Immature natural killer cell (primary cell): ENCODE measurements at regions not wholly inside any gene's neighbourhood (a gene's known extent, or its start where the extent isn't known, plus 50 kb on each side); places are given as distances from the start of the nearest gene placed in this dataset.
A peak's percentile ranks its signal among the peaks of the same experiment; 100 is the strongest.

Experiments used
- DNase-seq, 3 donors: peaks; one replicate each; pipeline ENCODE4 v3.0.0; 2022; ENCODE audit warnings: mixed read lengths in 1 of 3
- H3K27ac Mint-ChIP-seq, 6 donors: one replicate each; pipeline ENCODE4 v1.8.0; 2020; ENCODE audit warnings: mixed read lengths in 6 of 6, mild to moderate bottlenecking in 5 of 6, inconsistent platforms in 4 of 6, moderate library complexity in 3 of 6
- H3K27me3 Mint-ChIP-seq, 3 donors: one replicate each; pipeline ENCODE4 v1.8.0; 2020 to 2021; ENCODE audit warnings: low read depth in 3 of 3, mild to moderate bottlenecking in 3 of 3, mixed read lengths in 3 of 3, moderate library complexity in 3 of 3, inconsistent platforms in 1 of 3
- H3K36me3 Mint-ChIP-seq, 3 donors: one replicate each; pipeline ENCODE4 v1.8.0; 2020; ENCODE audit warnings: mixed read lengths in 3 of 3, inconsistent platforms in 2 of 3, mild to moderate bottlenecking in 2 of 3
- H3K4me1 Mint-ChIP-seq, 2 donors: one replicate each; pipeline ENCODE4 v1.8.0; 2020; ENCODE audit warnings: inconsistent platforms in 2 of 2, mild to moderate bottlenecking in 2 of 2, mixed read lengths in 2 of 2, moderate library complexity in 1 of 2
- H3K4me3 Mint-ChIP-seq, 5 donors: one replicate each; pipeline ENCODE4 v1.8.0; 2020; ENCODE audit warnings: mild to moderate bottlenecking in 5 of 5, mixed read lengths in 5 of 5, inconsistent platforms in 3 of 5, moderate library complexity in 3 of 5
- H3K9me3 Mint-ChIP-seq, 6 donors: one replicate each; pipeline ENCODE4 v1.8.0; 2020; ENCODE audit warnings: mild to moderate bottlenecking in 6 of 6, mixed read lengths in 6 of 6, inconsistent platforms in 4 of 6, moderate library complexity in 3 of 6

DNA sequence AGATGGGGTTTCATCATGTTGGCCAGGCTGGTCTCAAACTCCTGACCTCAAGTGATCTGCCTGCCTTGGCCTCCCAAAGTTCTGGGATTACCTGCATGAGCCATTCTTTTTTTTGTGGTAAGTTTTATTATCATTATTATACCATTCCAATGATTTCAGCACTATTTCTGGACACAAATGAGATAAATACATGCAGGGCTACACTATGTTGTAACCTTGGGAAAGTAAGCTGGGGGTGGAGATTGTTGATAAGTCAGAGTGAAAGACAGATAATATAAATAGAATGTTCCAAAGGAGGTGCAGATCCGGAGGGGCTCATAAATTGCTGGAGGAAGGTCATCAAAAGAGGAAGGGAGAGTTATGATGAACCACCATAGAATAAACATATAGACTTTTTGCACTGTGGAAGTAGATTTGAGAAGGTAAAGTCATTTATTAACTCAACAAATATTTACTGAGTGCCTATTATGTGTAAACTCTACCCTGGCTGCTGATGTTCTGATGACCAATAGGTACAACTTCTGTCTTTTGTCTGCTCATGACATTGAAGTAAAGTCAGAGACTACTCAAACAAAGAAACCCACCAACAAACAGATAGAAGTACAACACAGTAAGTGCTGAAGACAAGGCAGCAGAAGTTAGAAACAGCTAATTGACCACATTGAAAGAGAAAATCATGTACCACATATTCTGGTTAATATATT is 478.9 kb upstream of the GOLIM4 start:
- peaks cover 0 to 2% (median 1%) of the 10 kb centered on the region in 3 donors for H3K27me3 Mint-ChIP-seq
- peaks cover 0 to 12% (median 1%) of the 10 kb centered on the region in 6 donors for H3K9me3 Mint-ChIP-seq
- H3K4me1 Mint-ChIP-seq = no peaks in the 10 kb centered on the region
- no peak for DNase-seq
- no peaks in the 10 kb centered on the region for H3K36me3 Mint-ChIP-seq
- no peak overlapping the region for H3K4me3 Mint-ChIP-seq
- no peak overlapping the region for H3K27ac Mint-ChIP-seq

DNA sequence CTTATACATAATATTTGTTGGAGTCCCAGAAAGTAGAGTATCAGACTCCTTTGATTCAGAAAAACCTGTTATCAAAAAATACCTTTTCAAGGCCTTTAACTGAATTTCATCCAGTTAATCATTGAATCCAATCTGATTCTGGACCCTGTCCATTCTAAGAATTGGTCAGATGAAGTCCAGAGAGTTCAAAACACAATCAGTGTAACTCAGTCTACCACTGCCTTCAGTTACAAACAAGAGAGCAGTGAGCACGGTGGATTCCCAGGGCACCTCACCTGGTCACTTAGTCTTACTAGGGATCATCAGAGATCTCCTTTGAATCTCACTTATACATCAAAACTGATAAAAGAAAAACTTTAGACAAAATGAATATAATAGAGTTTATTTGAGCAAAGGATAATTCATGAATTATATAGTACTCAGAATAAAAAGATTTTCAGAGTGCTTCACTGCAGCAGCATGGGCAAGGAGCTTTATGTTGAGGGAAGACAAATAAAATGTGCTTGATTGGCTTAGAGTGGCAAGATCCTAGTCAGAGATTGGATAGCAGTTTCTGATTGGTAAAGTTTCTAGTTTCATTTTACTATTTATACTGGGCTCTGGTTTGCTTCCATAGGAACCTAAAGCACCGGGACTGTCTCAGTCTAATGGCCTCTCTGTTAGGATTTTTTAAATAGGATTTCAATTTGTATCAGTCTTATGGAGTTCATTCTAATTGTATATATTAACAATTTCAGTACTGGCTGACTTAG is 474.9 kb upstream of the GOLIM4 start:
- DNase-seq = no peak
- no peaks in the 10 kb centered on the region for H3K36me3 Mint-ChIP-seq
- H3K4me1 Mint-ChIP-seq = no peaks in the 10 kb centered on the region

DNA sequence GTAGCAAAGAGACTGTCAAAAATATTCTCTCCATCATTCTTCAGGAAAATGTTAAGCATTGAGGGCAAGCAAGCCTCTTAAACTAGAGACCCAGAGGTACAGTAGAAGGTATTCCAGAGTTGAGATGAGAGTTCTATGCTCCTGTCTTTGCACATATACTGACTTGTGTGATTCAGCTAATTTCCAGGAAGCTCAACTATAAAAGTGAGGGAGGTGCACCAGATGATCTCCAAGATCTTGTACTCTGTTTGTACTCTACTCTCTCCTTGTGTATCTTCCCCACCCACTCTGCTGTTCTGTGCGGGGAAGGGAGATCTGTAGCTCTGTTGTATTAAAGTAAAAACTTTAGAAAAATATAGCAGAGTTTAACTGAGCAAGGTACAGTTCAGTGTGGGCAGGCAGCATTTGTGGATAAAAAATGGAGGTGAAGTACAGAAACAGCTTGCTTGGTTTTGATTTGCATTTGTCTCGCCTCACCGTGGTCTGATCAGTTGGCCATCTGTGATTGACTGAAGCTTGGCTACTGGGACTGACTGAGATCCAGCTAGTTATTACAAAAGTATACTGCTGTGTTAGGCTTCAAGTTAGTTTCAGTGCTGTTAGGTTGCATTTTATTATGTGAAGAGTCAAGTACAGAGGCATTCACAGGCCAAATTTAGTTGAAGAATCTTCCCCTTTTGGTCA is 463.1 kb upstream of the GOLIM4 start:
- no peak overlapping the region for H3K4me3 Mint-ChIP-seq
- peaks cover 0 to 15% (median under 1%) of the 10 kb centered on the region in 6 donors for H3K9me3 Mint-ChIP-seq
- no peaks in the 10 kb centered on the region for H3K4me1 Mint-ChIP-seq
- H3K27me3 Mint-ChIP-seq = no peaks in the 10 kb centered on the region
- no peaks in the 10 kb centered on the region for H3K36me3 Mint-ChIP-seq
- H3K27ac Mint-ChIP-seq = peak overlapping the region in 1 of 6 donors; percentile 24
- DNase-seq = no peak

More for the DNA sequence above, 474.9 kb upstream of the GOLIM4 start:
- Mint-ChIP-seq H3K9me3 (peaks cover 1 to 16% (median 5%) of the 10 kb centered on the region in 6 donors), H3K27ac (no peak overlapping the region), H3K27me3 (peaks cover 0 to 1% (median 0%) of the 10 kb centered on the region in 3 donors), H3K4me3 (no peak overlapping the region)

DNA sequence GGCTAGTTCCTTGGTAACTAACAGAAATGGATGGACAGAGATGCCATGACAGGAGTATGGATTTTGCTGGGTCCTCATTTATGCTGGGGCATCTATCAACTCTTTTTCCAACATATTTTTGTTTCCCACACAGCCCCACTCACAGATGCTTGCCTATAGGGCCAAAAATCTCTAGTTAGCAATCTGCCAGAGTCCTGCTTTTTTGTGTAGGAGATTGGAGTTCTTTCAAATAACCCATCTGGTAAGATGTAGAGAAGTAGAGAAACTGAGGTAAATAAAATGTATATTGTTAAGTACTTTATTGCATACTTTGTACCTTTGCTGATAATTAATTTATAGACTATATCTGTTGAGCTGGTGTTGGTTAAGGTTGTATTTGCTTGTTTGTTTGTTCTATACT is 456.5 kb upstream of the GOLIM4 start:
- Mint-ChIP-seq H3K4me3 (no peak overlapping the region), H3K4me1 (no peaks in the 10 kb centered on the region), H3K27ac (no peak overlapping the region), H3K27me3 (no peaks in the 10 kb centered on the region), H3K9me3 (peaks cover 0 to 19% (median 2%) of the 10 kb centered on the region in 6 donors), H3K36me3 (no peaks in the 10 kb centered on the region)
- DNase-seq = no peak

DNA sequence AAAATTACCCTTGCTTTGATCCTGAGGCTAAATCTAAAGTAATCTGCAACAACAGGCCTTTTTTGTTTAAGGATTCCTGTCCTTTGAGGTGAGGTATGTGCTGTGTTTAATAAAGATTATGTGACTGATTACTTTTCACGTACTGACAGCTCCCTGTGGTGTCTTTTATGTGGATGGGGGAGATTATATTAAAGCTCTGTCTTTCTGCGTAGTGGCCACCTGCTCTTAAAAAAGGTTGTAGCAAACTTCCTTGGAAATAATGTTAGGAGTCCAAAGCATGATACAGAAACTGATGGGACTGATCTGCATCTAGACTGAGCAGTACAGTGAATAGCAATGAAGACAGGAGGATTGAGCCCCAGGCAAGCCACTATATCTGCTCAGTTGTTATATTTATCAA is 453.0 kb upstream of the GOLIM4 start:
- Mint-ChIP-seq H3K27me3 (peaks cover 0 to 3% (median 0%) of the 10 kb centered on the region in 3 donors), H3K4me3 (no peak overlapping the region), H3K36me3 (no peaks in the 10 kb centered on the region), H3K9me3 (peaks cover 0 to 19% (median 5%) of the 10 kb centered on the region in 6 donors), H3K27ac (no peak overlapping the region), H3K4me1 (no peaks in the 10 kb centered on the region)
- DNase-seq = no peak

DNA sequence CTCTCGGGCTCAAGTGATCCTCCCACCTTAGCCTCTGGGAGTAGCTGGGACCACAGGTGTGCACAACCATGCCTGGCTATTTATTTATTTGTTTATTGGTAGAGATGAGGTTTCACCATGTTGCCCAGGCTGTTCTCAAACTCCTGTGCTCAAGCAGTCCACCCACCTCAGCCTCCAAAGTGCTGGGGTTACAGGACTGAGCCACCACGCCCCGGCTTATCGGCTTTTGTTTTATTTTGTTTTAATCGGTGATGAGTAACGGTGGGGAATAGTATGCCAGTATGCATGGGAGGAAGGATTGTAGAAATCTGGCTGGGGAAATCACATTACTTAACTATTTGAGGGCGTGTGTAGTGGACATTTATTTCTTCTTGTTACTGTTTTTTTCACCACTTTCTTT is 451.0 kb upstream of the GOLIM4 start:
- H3K4me1 Mint-ChIP-seq = no peaks in the 10 kb centered on the region
- DNase-seq = no peak
- H3K27ac Mint-ChIP-seq = no peak overlapping the region
- H3K36me3 Mint-ChIP-seq = no peaks in the 10 kb centered on the region
- H3K4me3 Mint-ChIP-seq = no peak overlapping the region
- H3K9me3 Mint-ChIP-seq = peaks cover 2 to 24% (median 6%) of the 10 kb centered on the region in 6 donors
- peaks cover 0 to 3% (median 2%) of the 10 kb centered on the region in 3 donors for H3K27me3 Mint-ChIP-seq

DNA sequence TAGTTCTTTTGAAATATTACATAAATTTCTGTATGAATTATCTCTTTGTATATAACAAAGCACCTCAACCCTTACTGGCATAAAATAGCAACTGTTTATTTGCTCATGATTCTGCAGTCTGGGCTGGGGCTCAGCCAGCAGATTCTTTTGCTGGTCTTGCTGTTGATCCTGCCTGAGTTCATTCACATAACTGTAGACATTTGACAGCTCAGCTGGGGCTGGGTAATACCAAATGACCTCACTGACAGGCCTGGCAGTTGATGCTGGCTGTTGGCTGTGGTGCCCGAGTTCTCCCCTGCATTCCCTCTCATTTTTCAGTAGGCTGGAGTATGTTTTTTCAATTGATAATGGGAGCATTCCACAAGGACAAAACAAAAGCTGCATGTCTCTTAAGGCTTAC is 449.9 kb upstream of the GOLIM4 start:
- H3K4me1 Mint-ChIP-seq = no peaks in the 10 kb centered on the region
- DNase-seq = no peak
- H3K36me3 Mint-ChIP-seq = no peaks in the 10 kb centered on the region
- no peak overlapping the region for H3K27ac Mint-ChIP-seq
- H3K27me3 Mint-ChIP-seq = peaks cover 0 to 3% (median 2%) of the 10 kb centered on the region in 3 donors
- no peak overlapping the region for H3K4me3 Mint-ChIP-seq
- H3K9me3 Mint-ChIP-seq = peaks cover 5 to 27% (median 6%) of the 10 kb centered on the region in 6 donors

DNA sequence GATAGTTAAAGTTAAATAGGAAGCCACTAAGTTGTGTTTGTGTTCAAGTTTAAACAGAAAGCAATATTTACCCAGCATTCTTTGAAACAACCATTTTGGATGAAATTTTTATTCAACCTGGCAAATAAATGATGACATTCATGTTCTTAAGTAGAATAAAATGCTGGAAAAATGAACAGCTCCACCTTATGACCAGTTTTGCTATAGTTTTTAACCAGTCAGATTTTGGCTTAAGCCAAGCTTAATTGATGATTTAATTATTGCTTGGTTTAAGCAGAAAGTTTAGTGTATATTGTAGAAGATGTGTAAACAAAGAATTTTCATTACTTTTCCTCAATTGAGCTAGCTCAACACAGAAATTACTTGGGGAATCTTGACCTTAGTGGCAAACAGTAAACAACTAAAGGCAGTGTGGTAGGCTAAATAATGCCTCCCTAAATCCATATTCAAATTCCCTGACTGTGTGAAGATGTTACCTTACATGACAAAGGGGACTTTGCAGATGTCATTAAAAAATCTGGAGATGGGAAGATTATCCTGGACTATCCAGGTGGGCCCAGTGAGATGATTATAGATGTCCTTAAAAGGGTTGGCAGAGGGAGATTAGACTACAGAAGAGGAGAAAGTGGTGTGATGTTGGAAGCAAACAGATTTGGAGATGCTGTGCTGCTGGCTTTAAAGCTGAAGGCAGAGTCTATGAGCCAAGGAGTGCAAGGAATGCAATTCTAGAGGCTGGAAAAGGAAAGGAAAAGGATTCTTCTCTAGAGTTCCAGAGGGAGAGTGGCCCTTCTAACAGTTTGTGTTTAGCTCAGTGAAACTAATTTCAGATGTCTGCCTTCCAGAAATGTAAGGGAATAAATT is 448.6 kb upstream of the GOLIM4 start:
- Mint-ChIP-seq H3K27me3 (peaks cover 0 to 3% (median 3%) of the 10 kb centered on the region in 3 donors), H3K36me3 (no peaks in the 10 kb centered on the region), H3K4me1 (no peaks in the 10 kb centered on the region), H3K9me3 (peaks cover 5 to 28% (median 6%) of the 10 kb centered on the region in 6 donors), H3K4me3 (no peak overlapping the region), H3K27ac (no peak overlapping the region)
- DNase-seq = no peak

DNA sequence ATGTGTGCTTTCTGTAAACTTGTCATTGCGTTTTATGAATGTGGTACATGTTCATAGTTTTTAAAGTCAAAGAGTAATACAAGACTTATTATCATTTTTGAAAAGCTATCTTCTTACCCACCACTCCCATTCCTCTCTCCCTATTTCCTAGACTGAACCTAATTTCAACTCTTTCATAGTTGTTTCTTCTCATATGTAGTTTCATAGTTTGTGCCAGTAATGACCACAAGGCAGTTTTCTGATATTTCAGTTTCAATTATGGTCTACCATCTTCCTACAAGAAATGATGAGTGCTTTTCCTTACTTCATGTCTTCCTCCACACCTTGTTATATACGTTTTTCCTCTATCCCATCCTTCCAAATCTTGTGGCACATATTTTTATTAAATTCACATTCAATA is 445.0 kb upstream of the GOLIM4 start:
- no peaks in the 10 kb centered on the region for H3K4me1 Mint-ChIP-seq
- peaks cover 0 to 3% (median 0%) of the 10 kb centered on the region in 3 donors for H3K27me3 Mint-ChIP-seq

DNA sequence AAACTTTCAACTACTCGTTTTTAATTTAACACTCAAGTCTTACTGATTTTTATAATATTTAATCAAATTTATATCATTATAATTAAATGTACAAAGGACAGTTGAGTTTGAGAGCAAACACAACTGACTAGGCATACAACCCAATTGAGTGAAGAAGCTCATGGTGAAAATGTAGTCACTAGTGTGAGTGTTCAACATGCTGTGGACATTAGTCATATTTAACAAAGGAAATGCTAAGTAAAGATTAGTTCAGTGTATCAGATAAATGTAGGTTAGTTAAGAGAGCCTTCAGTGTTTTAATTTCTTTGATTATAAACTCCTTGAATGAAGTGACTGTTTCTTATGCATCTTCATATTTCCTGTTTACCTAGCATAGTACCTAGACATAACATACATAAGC is 444.2 kb upstream of the GOLIM4 start:
- Mint-ChIP-seq H3K27ac (no peak overlapping the region), H3K4me3 (no peak overlapping the region), H3K4me1 (no peaks in the 10 kb centered on the region)

More for the DNA sequence above, 445.0 kb upstream of the GOLIM4 start:
- no peak for DNase-seq
- Mint-ChIP-seq H3K4me3 (no peak overlapping the region), H3K9me3 (peaks cover 0 to 16% (median 5%) of the 10 kb centered on the region in 6 donors), H3K36me3 (no peaks in the 10 kb centered on the region), H3K27ac (no peak overlapping the region)

DNA sequence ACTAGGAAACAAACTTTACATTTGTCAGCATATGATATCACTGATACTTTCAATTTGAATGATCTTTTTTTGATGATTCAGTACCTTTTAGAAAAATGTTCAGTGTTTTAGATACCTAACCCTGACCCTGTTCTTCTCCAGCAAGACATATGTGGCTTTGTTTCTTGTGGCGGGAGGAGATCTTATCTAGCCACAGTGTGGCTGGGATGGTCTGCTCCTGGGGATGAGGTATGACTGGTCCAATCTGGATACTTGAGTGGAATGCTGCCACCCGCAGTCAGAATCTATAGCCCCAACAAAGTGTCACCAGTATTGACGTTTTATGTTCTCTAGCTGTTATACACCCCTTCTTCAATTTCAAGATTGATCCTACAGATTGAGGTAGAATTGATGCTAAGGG is 439.0 kb upstream of the GOLIM4 start:
- Mint-ChIP-seq H3K36me3 (peaks cover 0 to 5% (median 0%) of the 10 kb centered on the region in 3 donors), H3K4me3 (no peak overlapping the region), H3K4me1 (no peaks in the 10 kb centered on the region), H3K27ac (no peak overlapping the region), H3K9me3 (peaks cover 0 to 10% (median 0%) of the 10 kb centered on the region in 6 donors), H3K27me3 (peaks cover 0 to 4% (median 0%) of the 10 kb centered on the region in 3 donors)
- DNase-seq = no peak

More for the DNA sequence above, 444.2 kb upstream of the GOLIM4 start:
- no peaks in the 10 kb centered on the region for H3K36me3 Mint-ChIP-seq
- H3K9me3 Mint-ChIP-seq = peaks cover 0 to 13% (median 5%) of the 10 kb centered on the region in 6 donors
- H3K27me3 Mint-ChIP-seq = peaks cover 0 to 3% (median 0%) of the 10 kb centered on the region in 3 donors
- DNase-seq = no peak

DNA sequence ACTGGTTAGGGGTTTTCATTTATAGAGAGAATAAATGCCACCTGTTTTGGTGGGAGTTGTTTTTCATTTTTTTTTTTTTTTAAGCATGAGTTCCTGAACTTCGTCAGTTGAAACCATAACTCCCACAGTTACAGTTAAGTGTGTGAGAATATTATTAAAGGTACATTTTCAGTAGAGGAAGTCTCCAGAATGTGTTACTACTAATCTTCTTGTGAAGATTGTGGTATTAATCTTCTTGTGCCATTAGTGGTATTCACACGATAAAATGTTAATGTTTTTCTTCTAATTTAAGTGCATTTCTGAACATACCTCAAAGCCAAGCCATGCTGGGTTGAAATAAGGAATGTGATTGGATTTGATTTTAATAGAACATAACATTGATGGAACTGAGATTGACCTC is 437.9 kb upstream of the GOLIM4 start:
- H3K4me3 Mint-ChIP-seq = no peak overlapping the region
- peaks cover 0 to 5% (median 0%) of the 10 kb centered on the region in 3 donors for H3K36me3 Mint-ChIP-seq
- H3K27ac Mint-ChIP-seq = no peak overlapping the region
- peaks cover 0 to 2% (median 2%) of the 10 kb centered on the region in 3 donors for H3K27me3 Mint-ChIP-seq
- no peak for DNase-seq
- peaks cover 0 to 10% (median 1%) of the 10 kb centered on the region in 6 donors for H3K9me3 Mint-ChIP-seq
- H3K4me1 Mint-ChIP-seq = no peaks in the 10 kb centered on the region

DNA sequence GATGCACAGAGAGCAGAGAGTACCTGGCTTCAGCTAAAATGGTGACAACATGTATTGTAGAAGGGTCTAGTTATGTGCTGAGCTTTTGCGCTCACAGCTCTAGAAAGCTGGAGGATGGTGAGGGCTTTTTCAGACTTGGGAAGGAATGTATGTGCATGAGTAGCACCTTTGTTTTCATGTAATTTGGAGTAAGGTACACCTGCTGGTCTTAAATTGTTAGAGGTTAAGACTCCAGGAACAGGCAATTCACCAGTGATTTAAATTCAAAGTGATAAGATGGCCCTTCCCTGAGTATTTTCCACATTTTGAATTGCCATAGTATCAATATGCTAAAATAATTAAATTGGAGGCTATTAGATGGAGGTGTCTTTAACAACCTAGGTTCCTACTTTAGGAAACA is 436.4 kb upstream of the GOLIM4 start:
- Mint-ChIP-seq H3K4me3 (no peak overlapping the region), H3K4me1 (no peaks in the 10 kb centered on the region), H3K36me3 (peaks cover 0 to 5% (median 0%) of the 10 kb centered on the region in 3 donors), H3K27me3 (peaks cover 0 to 2% (median 2%) of the 10 kb centered on the region in 3 donors), H3K9me3 (peaks cover 0 to 10% (median 2%) of the 10 kb centered on the region in 6 donors), H3K27ac (no peak overlapping the region)
- DNase-seq = no peak
